Naive thymus-derived CD4-positive, alpha-beta T cell (primary cell): ENCODE measurements at regions not wholly inside any gene's neighbourhood (a gene's known extent, or its start where the extent isn't known, plus 50 kb on each side); places are given as distances from the start of the nearest gene placed in this dataset.

Experiments
- ATAC-seq: fragments of 150-1000 bp; cut with Tn5 transposase; 2 replicates; pipeline ENCODE4 v1.10.0; 2021; ENCODE audit warnings: mild to moderate bottlenecking, moderate library complexity
- CTCF ChIA-PET: fragments of 350-600 bp; sonication (Branson Sonifier 250); formaldehyde crosslinking; loops from one replicate; lab custom pipeline; 2021; ENCODE audit warnings: antibody characterized with exemption; lab: Charles Lee
- POLR2A ChIA-PET: fragments of 350-600 bp; sonication (Branson Sonifier 250); formaldehyde crosslinking; loops from one replicate; lab custom pipeline; 2021; ENCODE audit warnings: antibody characterized with exemption, inconsistent platforms; lab: Charles Lee
- DNase-seq, 9 donors: peaks; one replicate each; pipeline versions ENCODE4 v3.0.0 to v3.0.0-alpha.2; 2020 to 2022; ENCODE audit warnings: mixed read lengths in 1 of 9
- H3K27ac ChIP-seq: one replicate; pipeline ENCODE4 v1.7.0; 2013; ENCODE audit warnings: mild to moderate bottlenecking, low read depth, low read length, moderate library complexity
- H3K27me3 ChIP-seq, 2 donors: one replicate each; pipeline ENCODE4 v1.7.0; 2013; ENCODE audit warnings: low read length in 2 of 2, mild to moderate bottlenecking in 2 of 2, moderate library complexity in 2 of 2; ENCODE audit not compliant: control insufficient read depth in 2 of 2, insufficient read depth in 2 of 2
- H3K36me3 ChIP-seq, 3 experiments: 1 replicate in 2 of 3; 2 replicates in 1 of 3; pipeline ENCODE4 v1.7.0; 2013; ENCODE audit warnings: low read length in 3 of 3, mild to moderate bottlenecking in 3 of 3, moderate library complexity in 1 of 3; ENCODE audit not compliant: insufficient read depth in 3 of 3, control insufficient read depth in 2 of 3
- H3K4me1 ChIP-seq, 2 donors: one replicate each; pipeline ENCODE4 v1.7.0; 2013; ENCODE audit warnings: low read length in 2 of 2, mild to moderate bottlenecking in 2 of 2, moderate library complexity in 1 of 2; ENCODE audit not compliant: control insufficient read depth in 2 of 2, insufficient read depth in 2 of 2
- H3K4me3 ChIP-seq: 2 replicates; pipeline ENCODE4 v1.7.0; 2013; ENCODE audit warnings: mild to moderate bottlenecking, low read length
- H3K9me3 ChIP-seq, 3 experiments: 1 replicate in 2 of 3; 2 replicates in 1 of 3; pipeline ENCODE4 v1.7.0; 2013; ENCODE audit warnings: low read length in 3 of 3; ENCODE audit not compliant: control insufficient read depth in 2 of 3
- H3K27ac Mint-ChIP-seq, 9 donors: one replicate each; pipeline ENCODE4 v1.8.0; 2020 to 2022; ENCODE audit warnings: mixed read lengths in 9 of 9, mild to moderate bottlenecking in 8 of 9, moderate library complexity in 5 of 9, inconsistent platforms in 2 of 9
- H3K27me3 Mint-ChIP-seq, 5 donors: one replicate each; pipeline ENCODE4 v1.8.0; 2021 to 2022; ENCODE audit warnings: mixed read lengths in 5 of 5, mild to moderate bottlenecking in 1 of 5
- H3K36me3 Mint-ChIP-seq, 5 donors: one replicate each; pipeline ENCODE4 v1.8.0; 2020 to 2022; ENCODE audit warnings: mixed read lengths in 5 of 5, mild to moderate bottlenecking in 3 of 5, inconsistent platforms in 1 of 5
- H3K4me1 Mint-ChIP-seq, 7 donors: one replicate each; pipeline ENCODE4 v1.8.0; 2020 to 2022; ENCODE audit warnings: mixed read lengths in 7 of 7, mild to moderate bottlenecking in 3 of 7, inconsistent platforms in 1 of 7
- H3K4me3 Mint-ChIP-seq, 10 donors: one replicate each; pipeline ENCODE4 v1.8.0; 2020 to 2022; ENCODE audit warnings: mild to moderate bottlenecking in 10 of 10, mixed read lengths in 10 of 10, moderate library complexity in 6 of 10, inconsistent platforms in 2 of 10
- H3K9me3 Mint-ChIP-seq, 11 donors: one replicate each; pipeline ENCODE4 v1.8.0; 2020 to 2022; ENCODE audit warnings: mixed read lengths in 11 of 11, mild to moderate bottlenecking in 4 of 11, inconsistent platforms in 1 of 11, moderate library complexity in 1 of 11
- intact Hi-C, 2 donors: fragments of 100-400 bp; cut with micrococcal nuclease; formaldehyde crosslinking; loops; one replicate each; pipeline ENCODE4 v1.15.1; 2023

DNA sequence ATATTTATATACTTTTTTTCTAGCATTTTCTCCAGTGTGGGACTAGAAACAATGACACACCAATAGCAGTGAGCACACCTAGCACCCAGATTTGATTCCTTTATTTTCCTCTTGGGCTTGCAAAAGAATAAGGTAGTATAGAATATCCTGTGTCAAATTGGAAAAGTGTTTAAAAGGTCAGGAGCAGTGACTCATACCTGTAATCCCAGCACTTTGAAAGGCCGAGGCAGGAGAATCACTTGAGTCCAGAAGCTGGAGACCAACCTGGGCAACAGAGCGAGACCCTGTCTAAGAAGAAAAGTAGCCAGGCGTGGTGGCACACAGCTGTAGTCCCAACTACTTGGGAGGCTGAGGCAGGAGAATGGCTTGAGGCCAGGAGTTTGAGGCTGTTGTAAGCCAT, 53.8 kb upstream of the SGPP1 start:
- H3K27ac ChIP-seq = no peak overlapping the region
- ChIA-PET POLR2A (no interaction called here), CTCF (no interaction called here)
- Mint-ChIP-seq H3K36me3 (no peaks in the 10 kb centered on the region), H3K9me3 (no peaks in the 10 kb centered on the region), H3K4me1 (no peaks in the 10 kb centered on the region), H3K27ac (no peak overlapping the region), H3K4me3 (no peak overlapping the region), H3K27me3 (peaks cover 0 to 5% (median 0%) of the 10 kb centered on the region in 5 donors)
- DNase-seq (no peak), ATAC-seq (no peak)
- H3K9me3 ChIP-seq = no peaks in the 10 kb centered on the region
- H3K4me1 ChIP-seq = no peaks in the 10 kb centered on the region
- H3K4me3 ChIP-seq = no peak overlapping the region
- no peaks in the 10 kb centered on the region for H3K27me3 ChIP-seq
- H3K36me3 ChIP-seq = no peaks in the 10 kb centered on the region
- intact Hi-C loops = no loop called here

DNA sequence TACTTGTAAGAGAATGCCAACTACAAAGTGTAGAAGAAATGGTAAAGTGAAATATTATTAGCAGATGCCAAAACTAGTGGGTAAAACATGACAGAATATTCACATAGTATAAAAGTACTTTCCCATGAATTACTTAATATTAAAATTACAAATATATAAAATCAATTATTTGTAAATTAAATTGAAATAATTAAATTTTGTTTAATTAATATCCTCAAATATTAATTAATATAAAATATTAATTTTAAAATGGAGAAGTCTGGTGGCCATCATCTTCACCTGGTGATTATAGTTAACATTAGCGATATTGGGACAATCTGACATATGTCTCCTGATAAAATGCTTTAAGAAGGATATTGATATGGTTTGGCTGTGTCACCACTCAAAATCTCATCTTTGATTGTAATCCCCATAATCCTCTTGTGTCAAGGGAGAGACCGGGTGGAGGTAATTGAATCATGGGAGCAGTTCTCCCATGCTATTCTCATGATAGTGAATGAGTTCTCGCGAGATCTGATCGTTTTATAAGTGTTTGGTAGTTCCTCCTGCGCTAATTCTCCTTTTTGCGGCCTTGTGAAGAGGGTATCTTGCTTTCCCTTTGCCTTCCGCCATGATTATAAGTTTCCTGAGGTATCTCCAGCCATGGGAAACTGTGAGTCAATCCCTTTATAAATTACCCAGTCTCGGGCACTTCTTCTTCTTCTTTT, 55.0 kb upstream of the SGPP1 start:
- H3K4me1 ChIP-seq = no peaks in the 10 kb centered on the region
- H3K27me3 ChIP-seq = no peaks in the 10 kb centered on the region
- no peaks in the 10 kb centered on the region for H3K36me3 ChIP-seq
- ATAC-seq = no peak
- no peak overlapping the region for H3K27ac ChIP-seq
- H3K9me3 ChIP-seq = no peaks in the 10 kb centered on the region
- no peak overlapping the region for H3K4me3 ChIP-seq
- Mint-ChIP-seq H3K4me1 (no peaks in the 10 kb centered on the region), H3K4me3 (no peak overlapping the region), H3K36me3 (no peaks in the 10 kb centered on the region), H3K27me3 (peaks cover 0 to 10% (median 0%) of the 10 kb centered on the region in 5 donors), H3K27ac (no peak overlapping the region), H3K9me3 (no peaks in the 10 kb centered on the region)
- ChIA-PET CTCF (no interaction called here), POLR2A (no interaction called here)
- DNase-seq = no peak
- intact Hi-C loops = no loop called here

DNA sequence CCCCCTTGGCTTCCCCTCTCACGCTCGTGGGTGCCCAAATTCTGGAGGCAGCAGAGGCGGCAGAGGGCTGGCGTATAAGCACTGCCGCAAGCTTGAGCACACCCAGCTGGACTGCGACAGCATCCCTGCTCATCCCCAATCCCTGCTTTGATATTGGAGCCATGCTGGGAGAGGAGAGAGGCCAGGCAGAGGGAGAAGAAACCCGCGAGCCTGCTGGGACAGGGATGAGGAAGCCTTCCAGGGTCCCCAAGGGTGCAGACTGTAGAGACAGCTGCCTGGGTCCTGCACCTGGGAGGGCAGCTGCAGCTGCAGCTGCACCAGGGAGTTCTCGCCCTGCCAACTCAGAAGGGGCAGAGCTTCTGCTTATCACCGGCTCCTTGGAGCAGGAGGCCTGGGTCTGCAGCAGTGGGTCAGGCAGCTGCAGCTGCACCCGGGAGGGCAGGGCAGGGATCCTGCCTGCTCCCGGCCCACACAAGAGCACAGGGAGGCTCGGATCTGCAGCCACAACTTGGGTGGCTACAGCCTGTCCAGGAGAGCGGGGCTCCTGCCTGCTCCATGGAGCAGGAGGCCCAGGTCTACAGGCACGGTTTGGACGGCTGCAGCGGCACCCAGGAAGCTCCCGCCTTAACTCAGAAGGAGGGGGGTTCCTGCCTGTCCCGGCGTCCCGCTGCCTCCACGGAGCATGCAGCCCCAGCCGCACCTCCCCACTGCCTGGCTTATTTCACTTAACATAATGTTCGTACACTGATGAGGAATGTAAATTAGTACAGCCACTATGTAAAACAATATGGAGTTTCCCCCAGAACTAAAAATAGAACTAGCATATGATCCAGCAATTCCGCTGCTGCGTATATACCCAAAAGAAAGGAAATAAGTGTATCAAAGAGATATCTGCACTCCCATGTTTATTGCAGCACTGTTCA, 60.4 kb upstream of the SGPP1 start:
- H3K4me3 ChIP-seq = no peak overlapping the region
- Mint-ChIP-seq H3K9me3 (no peaks in the 10 kb centered on the region), H3K36me3 (no peaks in the 10 kb centered on the region), H3K27me3 (peaks cover 0 to 33% (median 0%) of the 10 kb centered on the region in 5 donors), H3K4me3 (no peak overlapping the region), H3K4me1 (no peaks in the 10 kb centered on the region), H3K27ac (no peak overlapping the region)
- H3K27me3 ChIP-seq = no peaks in the 10 kb centered on the region
- intact Hi-C loops = no loop called here
- no peak for DNase-seq
- H3K9me3 ChIP-seq = no peaks in the 10 kb centered on the region
- no peaks in the 10 kb centered on the region for H3K36me3 ChIP-seq
- CTCF ChIA-PET = no interaction called here
- ATAC-seq = no peak
- POLR2A ChIA-PET = no interaction called here
- H3K27ac ChIP-seq = no peak overlapping the region
- no peaks in the 10 kb centered on the region for H3K4me1 ChIP-seq

DNA sequence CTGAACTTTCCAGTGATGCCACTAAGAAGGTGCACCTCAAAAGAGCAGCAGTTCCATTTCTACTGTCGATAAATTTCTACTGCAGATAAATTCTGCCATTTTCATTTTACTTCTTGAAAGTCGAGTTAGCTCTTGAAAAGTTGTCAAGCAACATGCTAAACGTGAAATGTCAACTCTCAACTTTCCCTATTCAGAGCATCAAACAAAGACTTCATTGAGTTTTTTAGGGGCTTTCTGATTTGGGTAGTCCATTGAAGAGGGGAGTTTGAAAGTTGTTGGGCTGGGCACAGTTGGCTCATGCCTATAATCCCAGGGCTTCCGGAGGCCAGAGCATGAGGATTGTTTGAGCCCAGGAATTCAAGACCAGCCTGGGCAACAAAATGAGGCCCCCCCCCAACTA, 59.4 kb upstream of the SYNE2 start:
- Mint-ChIP-seq H3K27me3 (peaks cover 0 to 36% (median 0%) of the 10 kb centered on the region in 5 donors), H3K9me3 (no peaks in the 10 kb centered on the region), H3K4me3 (no peak overlapping the region), H3K27ac (no peak overlapping the region), H3K4me1 (no peaks in the 10 kb centered on the region), H3K36me3 (no peaks in the 10 kb centered on the region)
- no peak overlapping the region for H3K4me3 ChIP-seq
- no peak overlapping the region for H3K27ac ChIP-seq
- ChIA-PET CTCF (no interaction called here), POLR2A (no interaction called here)
- H3K4me1 ChIP-seq = no peaks in the 10 kb centered on the region
- no peaks in the 10 kb centered on the region for H3K27me3 ChIP-seq
- intact Hi-C loops = loop anchor here in 1 of 2 donors (10.0 kb wide), 1 partner anchor 841 kb away; no protein-coding TSS in a partner anchor
- ATAC-seq = no peak
- no peak for DNase-seq
- no peaks in the 10 kb centered on the region for H3K9me3 ChIP-seq
- no peaks in the 10 kb centered on the region for H3K36me3 ChIP-seq

DNA sequence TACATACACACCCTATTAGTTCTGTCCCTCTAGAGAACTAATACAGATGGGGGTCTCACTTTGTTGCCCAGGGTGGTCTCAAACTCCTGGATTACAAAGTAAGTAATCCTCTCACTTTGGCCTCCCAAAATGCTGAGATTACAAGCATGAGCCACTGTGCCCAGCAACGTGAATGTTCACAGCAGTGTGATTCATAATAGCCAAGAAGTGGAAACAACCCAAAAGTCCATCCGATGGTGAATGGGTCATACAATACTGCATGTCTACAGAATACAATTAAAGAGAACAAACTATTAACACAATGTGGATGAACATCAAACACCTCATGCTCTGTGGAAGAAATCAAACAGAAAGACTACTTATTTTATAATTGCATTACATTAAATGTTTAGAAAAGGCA, 57.3 kb upstream of the SYNE2 start:
- Mint-ChIP-seq H3K36me3 (no peaks in the 10 kb centered on the region), H3K27me3 (peaks cover 0 to 26% (median 0%) of the 10 kb centered on the region in 5 donors), H3K9me3 (no peaks in the 10 kb centered on the region), H3K4me3 (no peak overlapping the region), H3K4me1 (peaks cover 0 to 5% (median 4%) of the 10 kb centered on the region in 7 donors), H3K27ac (no peak overlapping the region)
- ChIA-PET CTCF (no interaction called here), POLR2A (no interaction called here)
- Histone ChIP-seq H3K36me3 (no peaks in the 10 kb centered on the region), H3K9me3 (no peaks in the 10 kb centered on the region), H3K4me1 (no peaks in the 10 kb centered on the region), H3K27me3 (no peaks in the 10 kb centered on the region), H3K27ac (no peak overlapping the region), H3K4me3 (no peak overlapping the region)
- ATAC-seq (no peak), DNase-seq (no peak)
- intact Hi-C loops = loop anchor here in 1 of 2 donors (10.0 kb wide), 1 partner anchor 839 kb away; no protein-coding TSS in a partner anchor

DNA sequence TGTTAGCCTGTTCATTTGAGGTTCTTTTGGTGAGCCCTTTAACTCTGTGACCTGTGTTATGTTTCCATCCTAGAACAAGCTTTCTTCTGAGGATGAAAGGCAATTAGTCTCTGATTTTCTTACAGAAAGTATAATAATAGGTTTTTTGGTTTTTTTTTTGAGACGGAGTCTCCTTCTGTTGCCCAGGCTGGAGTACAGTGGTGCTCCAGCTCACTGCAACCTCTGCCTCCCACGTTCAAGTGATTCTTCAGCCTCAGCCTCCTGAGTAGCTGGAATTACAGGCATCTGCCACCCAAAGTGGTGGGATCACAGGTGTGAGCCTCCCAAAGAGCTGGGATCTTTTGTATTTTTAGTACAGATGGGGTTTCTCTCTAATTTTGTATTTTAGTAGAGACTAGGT, 52.7 kb upstream of the SYNE2 start:
- intact Hi-C loops = no loop called here
- Mint-ChIP-seq H3K27ac (peak overlapping the region in 1 of 9 donors; percentile 12), H3K9me3 (no peaks in the 10 kb centered on the region), H3K4me1 (peaks cover 3 to 12% (median 4%) of the 10 kb centered on the region in 7 donors), H3K36me3 (no peaks in the 10 kb centered on the region), H3K27me3 (peaks cover 0 to 16% (median 0%) of the 10 kb centered on the region in 5 donors), H3K4me3 (peak overlapping the region in 4 of 10 donors; percentile 29 to 67 (median 46))
- DNase-seq (no peak), ATAC-seq (no peak)
- Histone ChIP-seq H3K27ac (no peak overlapping the region), H3K27me3 (no peaks in the 10 kb centered on the region), H3K4me3 (no peak overlapping the region), H3K36me3 (no peaks in the 10 kb centered on the region), H3K9me3 (no peaks in the 10 kb centered on the region), H3K4me1 (no peaks in the 10 kb centered on the region)
- CTCF ChIA-PET = interaction anchor here (0.7 to 2.5 kb wide), 8 partner anchors 52 to 505 kb away, joined by 3 to 14 read pairs (median 3); partner anchors contain the start of genes ESR2 and SYNE2
- POLR2A ChIA-PET = no interaction called here
